HepG2 (cell line): ENCODE measurements at regions not wholly inside any gene's neighbourhood (a gene's known extent, or its start where the extent isn't known, plus 50 kb on each side); places are given as distances from the start of the nearest gene placed in this dataset.

ENCODE experiments used
- ATAC-seq: fragments of 200-7000 bp; cut with Tn5 transposase; 3 replicates; pipeline ENCODE4 v1.9.1; 2020; ENCODE audit warnings: mild to moderate bottlenecking, moderate library complexity
- BruUV-seq: library from RNA; stranded (reverse); fragments of 400-500 nt; replicated peaks from 2 replicates; lab custom pipeline; 2021; lab: Mats Ljungman, UMichigan
- CTCF ChIA-PET: fragments of 300-600 bp; formaldehyde crosslinking; extraction: SDS; loops from one replicate; lab custom pipeline; 2021; ENCODE audit warnings: low total read pairs, inconsistent platforms, low intra/inter-chr PET ratio; lab: Yijun Ruan, JAX
- POLR2A ChIA-PET: fragments of 350-600 bp; sonication (Branson Sonifier 250); formaldehyde crosslinking; loops from one replicate; lab custom pipeline; 2020; ENCODE audit warnings: antibody characterized with exemption, inconsistent platforms; lab: Yijun Ruan, JAX
- DNase-seq: peaks from one replicate; pipeline ENCODE4 v3.0.0-alpha.2; 2015; ENCODE audit warnings: low spot score
- FAIRE-seq: peaks from 3 replicates; lab custom pipeline; 2011; peaks lifted over from hg19 to GRCh38; lab: Jason Lieb, UNC
- H2AFZ ChIP-seq: one replicate; pipeline ENCODE4 v1.6.1; 2011; ENCODE audit warnings: low read length, inconsistent platforms
- H3K27ac ChIP-seq: fragments of 300-600 bp; 3 replicates; pipeline ENCODE4 v1.8.0; 2011; ENCODE audit warnings: mixed run types, mild to moderate bottlenecking, mixed read lengths, low read length, inconsistent platforms; ENCODE audit not compliant: insufficient read depth; ENCODE audit errors: extremely low read length
- H3K27me3 ChIP-seq, 2 experiments: fragments of 200-600 bp in 1 of 2; 2 replicates in 1 of 2; 3 replicates in 1 of 2; pipeline versions ENCODE4 v1.6.0 to v1.8.0; 2011; ENCODE audit warnings: low read length in 2 of 2, mild to moderate bottlenecking in 2 of 2, moderate library complexity in 2 of 2, inconsistent platforms in 1 of 2; ENCODE audit not compliant: insufficient read depth in 2 of 2, control insufficient read depth in 1 of 2
- H3K36me3 ChIP-seq, 2 experiments: fragments of 200-600 bp in 1 of 2; replicated peaks in 1 of 2; 2 replicates in 1 of 2; 3 replicates in 1 of 2; pipeline versions ENCODE4 v1.5.1 to v1.8.0; 2011; ENCODE audit warnings: low read length in 2 of 2, inconsistent platforms in 1 of 2; ENCODE audit not compliant: insufficient read depth in 2 of 2, control insufficient read depth in 1 of 2
- H3K4me1 ChIP-seq: 2 replicates; pipeline ENCODE4 v1.5.1; 2012; ENCODE audit warnings: low read length, inconsistent platforms; ENCODE audit not compliant: insufficient read depth
- H3K4me2 ChIP-seq: 2 replicates; pipeline ENCODE4 v1.6.0; 2011; ENCODE audit warnings: low read depth, low read length, inconsistent platforms
- H3K4me3 ChIP-seq, 3 experiments: fragments of 200-600 bp in 1 of 3; sonication (generic), shearing (Covaris generic) in 1 of 3; replicated peaks in 1 of 3; 2 replicates each; pipeline ENCODE4 v1.5.1; 2011 to 2016; ENCODE audit warnings: low read length in 3 of 3, inconsistent platforms in 2 of 3, low read depth in 2 of 3, mild to moderate bottlenecking in 2 of 3, control low read depth in 1 of 3, mixed read lengths in 1 of 3; ENCODE audit not compliant: insufficient read depth in 1 of 3
- H3K79me2 ChIP-seq: one replicate; pipeline ENCODE4 v1.6.1; 2011; ENCODE audit warnings: low read length, inconsistent platforms; ENCODE audit not compliant: insufficient read depth
- H3K9ac ChIP-seq: 2 replicates; pipeline ENCODE4 v1.6.0; 2011; ENCODE audit warnings: mild to moderate bottlenecking, low read depth, low read length, inconsistent platforms; ENCODE audit not compliant: insufficient read depth
- H3K9me3 ChIP-seq: 2 replicates; pipeline ENCODE4 v1.5.1; 2012; ENCODE audit warnings: mild to moderate bottlenecking, low read length
- H4K20me1 ChIP-seq: 2 replicates; pipeline ENCODE4 v1.6.0; 2011; ENCODE audit warnings: inconsistent platforms, mild to moderate bottlenecking, low read length, moderate library complexity; ENCODE audit not compliant: insufficient read depth
- ATF7 ChIP-seq, 2 experiments: fragments of 450-650 bp in 1 of 2; sonication (generic) in 1 of 2; formaldehyde crosslinking in 1 of 2; IDR thresholded peaks; 2 replicates each; pipeline versions ENCODE4 v1.4.0 to v1.6.1; 2016 to 2020; ENCODE audit warnings: antibody characterized with exemption in 1 of 2, mild to moderate bottlenecking in 1 of 2, missing genetic modification reagents in 1 of 2
- CREB1 ChIP-seq, 2 experiments: fragments of 450-650 bp in 1 of 2; IDR thresholded peaks; 2 replicates each; pipeline ENCODE4 v1.6.1; 2016 to 2017; ENCODE audit warnings: control low read depth in 1 of 2, mild to moderate bottlenecking in 1 of 2, missing compliant biosample characterization in 1 of 2, missing genetic modification characterization in 1 of 2
- GMEB1 ChIP-seq: sonication (generic); formaldehyde crosslinking; IDR thresholded peaks from 2 replicates; pipeline ENCODE4 v1.5.1; 2020; ENCODE audit warnings: missing genetic modification reagents, mild to moderate bottlenecking, borderline replicate concordance
- KLF16 ChIP-seq, 2 experiments: sonication (generic) in 1 of 2; formaldehyde crosslinking in 1 of 2; IDR thresholded peaks; 2 replicates each; pipeline versions ENCODE4 v1.6.1 to v1.8.0; 2016 to 2023; ENCODE audit warnings: missing genetic modification reagents in 2 of 2, missing compliant biosample characterization in 1 of 2
- SOX13 ChIP-seq, 3 experiments: fragments of 450-650 bp in 1 of 3; sonication (generic) in 1 of 3; formaldehyde crosslinking in 1 of 3; IDR thresholded peaks in 2 of 3; conservative IDR thresholded peaks in 1 of 3; 2 replicates each; pipeline versions ENCODE4 v1.5.0 to v1.6.1; 2016 to 2020; ENCODE audit warnings: antibody characterized with exemption in 1 of 3, mild to moderate bottlenecking in 1 of 3, missing compliant biosample characterization in 1 of 3, missing genetic modification reagents in 1 of 3, moderate library complexity in 1 of 3
- ZNF703 ChIP-seq: sonication (generic); formaldehyde crosslinking; IDR thresholded peaks from 2 replicates; pipeline ENCODE4 v1.5.1; 2020; ENCODE audit warnings: missing genetic modification reagents, mild to moderate bottlenecking, moderate library complexity, borderline replicate concordance
- WGBS: methylation state at CpG from one replicate; pipeline ENCODE4 v1.1.6; 2017; ENCODE audit warnings: low lambda C conversion rate; 5-methylcytosine and 5-hydroxymethylcytosine counted together
- in situ Hi-C: cut with HindIII; loops from 2 replicates; pipeline ENCODE4 v1.10.0; 2017; ENCODE audit warnings: low pct_unique_long_range_greater_than_20kb; ENCODE audit not compliant: extremely low pct_ligation_motif_present
- intact Hi-C: fragments of 100-400 bp; cut with micrococcal nuclease; formaldehyde crosslinking; loops from one replicate; pipeline ENCODE4 v1.10.0; 2022; ENCODE audit not compliant: unreplicated experiment

- no peak for TF ChIP-seq GMEB1 (CRISPR knock-in tag)
- no peak for TF ChIP-seq SOX13 (IDR thresholded peaks at IDR 0.05)
- TF ChIP-seq SOX13 (CRISPR knock-in tag; conservative IDR thresholded peaks at IDR 0.05 in 1 of 2, IDR thresholded peaks at IDR 0.05 in 1 of 2), result no peak
- TF ChIP-seq, all 625 proteins: peak for 0
Observed at GRCh38 chr6:1463275-1463674, 73.9 kb downstream of the FOXF2 start (continued).

- ATAC-seq (0 out of 3 replicates have a peak, but pooled peaks have one; percentile 40), DNase-seq (no peak), FAIRE-seq (no peak)
- Histone ChIP-seq H3K79me2 (no peaks in the 10 kb centered on the region), H3K27me3 (peaks cover 1 to 26% of the 10 kb centered on the region in 2 experiments; a peak in 2 of 5 replicates), H2AFZ (no peak overlapping the region), H3K9me3 (no peaks in the 10 kb centered on the region), H3K4me3 (no peak overlapping the region), H3K36me3 (no peaks in the 10 kb centered on the region), H3K9ac (no peak overlapping the region), H3K27ac (no peak overlapping the region), H3K4me2 (no peak overlapping the region), H4K20me1 (no peaks in the 10 kb centered on the region), H3K4me1 (no peaks in the 10 kb centered on the region)
- in situ Hi-C loops (no loop called here), intact Hi-C loops (no loop called here)
- CTCF ChIA-PET, result no interaction called here
- TF ChIP-seq KLF16 (CRISPR knock-in tag; IDR thresholded peaks at IDR 0.05) (no peak), CREB1 (IDR thresholded peaks at IDR 0.05) (peak; percentile 25; the same call in 1 of the 2 replicates), CREB1 (CRISPR knock-in tag; IDR thresholded peaks at IDR 0.05) (no peak), ATF7 (IDR thresholded peaks at IDR 0.05) (peak; percentile 82), ATF7 (CRISPR knock-in tag; IDR thresholded peaks at IDR 0.05) (no peak), ZNF703 (no peak)
- POLR2A ChIA-PET, result no interaction called here
- 51% methylated on average over 8 of the region's 8 CpGs for WGBS
- BruUV-seq, result no TSS peak
Observed at GRCh38 chr6:1463751-1464426, 74.5 kb downstream of the FOXF2 start.
